ENCODE measurements at regions not wholly inside any gene's neighbourhood (a gene's known extent, or its start where the extent isn't known, plus 50 kb on each side); places are given as distances from the start of the nearest gene placed in this dataset.

DNA sequence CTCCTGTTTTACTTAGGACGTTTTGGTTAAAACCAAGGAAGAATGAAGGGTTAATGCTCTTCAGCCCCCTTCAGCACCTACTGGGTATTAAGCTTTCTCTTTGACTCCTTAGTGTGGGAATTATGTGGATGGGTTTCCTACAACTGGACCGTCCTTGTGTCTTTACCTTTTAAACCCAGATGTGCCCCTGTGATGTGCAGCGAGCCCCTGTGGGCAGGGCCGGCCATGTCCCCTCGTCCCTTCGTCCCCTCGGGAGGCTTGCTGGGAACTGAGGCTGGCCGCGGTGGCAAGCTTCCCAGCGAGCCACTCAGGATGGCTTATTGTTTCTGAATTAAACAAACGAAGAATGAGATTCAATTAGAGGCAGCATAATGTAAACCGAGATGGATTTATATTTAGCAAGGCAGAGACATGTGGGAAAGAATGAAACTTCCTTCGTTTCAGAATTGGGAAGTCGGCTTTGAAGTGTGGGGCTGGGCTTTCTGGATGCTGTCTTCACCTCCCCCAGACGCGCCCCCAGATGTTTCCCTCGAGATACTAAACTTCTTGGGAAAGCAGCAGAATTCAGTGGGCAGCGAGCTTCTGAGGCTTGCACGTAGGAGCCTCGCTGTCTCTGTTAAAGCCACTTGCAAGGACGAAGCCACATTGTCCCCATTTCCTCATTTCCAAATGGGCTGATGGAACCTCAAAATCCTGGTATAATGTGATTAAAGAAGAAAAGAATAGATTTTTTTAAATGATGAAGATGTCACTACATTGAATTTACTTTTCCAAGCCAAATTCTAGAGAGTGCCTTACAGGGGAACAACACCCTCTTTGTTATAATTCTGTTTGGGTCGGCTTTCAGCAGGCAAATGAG lies 146.0 kb downstream of the VAPA start:
- no peak for DNase-seq

DNA sequence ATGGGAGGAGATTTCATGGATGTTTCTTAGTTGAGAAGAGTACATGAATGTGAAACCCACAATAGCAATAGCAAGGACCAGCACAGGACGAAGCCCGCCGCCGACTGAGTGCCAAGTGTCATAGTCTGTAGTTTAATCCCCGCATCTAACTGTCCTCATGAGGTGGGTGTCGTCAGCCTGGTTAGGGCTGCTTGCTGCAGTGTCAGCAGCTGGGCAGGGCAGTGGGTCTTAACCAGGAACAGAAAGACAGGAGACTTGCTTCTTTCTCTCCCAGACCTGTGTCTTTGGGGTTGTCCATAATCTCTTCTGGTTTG lies 146.6 kb downstream of the VAPA start:
- DNase-seq, result no peak

DNA sequence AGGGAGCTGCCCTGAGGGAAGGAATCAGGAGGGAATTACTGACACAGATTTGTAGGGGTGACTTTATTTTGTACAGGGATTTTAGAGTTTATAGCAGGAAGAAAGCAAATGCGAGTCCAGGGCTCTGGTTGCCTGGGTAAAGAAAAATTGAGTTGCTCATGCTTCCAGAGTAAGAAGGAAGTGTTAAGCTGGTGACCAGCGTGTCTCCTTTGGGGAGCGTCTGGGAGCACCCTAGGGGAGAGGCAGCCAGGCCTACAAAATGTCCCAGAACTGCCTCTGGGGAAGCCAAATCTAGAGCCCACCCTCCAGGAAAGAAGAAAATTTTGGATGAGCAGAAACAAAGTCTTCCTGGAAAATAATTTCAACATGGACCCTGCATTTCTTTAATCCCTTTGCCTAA lies 147.0 kb downstream of the VAPA start:
- DNase-seq, result no peak

GRCh38 chr18:10061566-10062140 lies 147.8 kb downstream of the VAPA start:
- DNase-seq, result no peak

- no peak for DNase-seq
Observed at GRCh38 chr18:10062302-10063300, 148.8 kb downstream of the VAPA start.

DNA sequence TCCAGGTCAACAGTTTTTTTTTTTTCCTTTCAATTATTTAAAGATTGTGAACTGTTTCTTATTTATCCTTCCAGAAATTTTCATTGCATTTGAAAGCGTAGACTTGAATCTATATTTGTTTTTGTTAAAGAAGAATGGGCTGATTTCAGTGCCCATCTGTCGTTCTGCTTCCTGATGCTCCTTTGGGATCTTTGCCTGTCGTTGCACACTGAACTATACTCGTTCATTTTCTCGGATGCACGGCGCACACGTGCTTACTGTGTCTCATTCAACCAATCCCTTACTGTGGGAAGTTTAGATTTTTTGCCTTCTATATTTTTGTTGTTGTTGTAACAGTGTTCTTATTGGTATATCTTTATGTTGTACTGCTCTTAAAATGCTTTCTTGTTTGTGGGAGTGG lies 149.7 kb downstream of the VAPA start:
- peak; percentile 4 for DNase-seq

DNA sequence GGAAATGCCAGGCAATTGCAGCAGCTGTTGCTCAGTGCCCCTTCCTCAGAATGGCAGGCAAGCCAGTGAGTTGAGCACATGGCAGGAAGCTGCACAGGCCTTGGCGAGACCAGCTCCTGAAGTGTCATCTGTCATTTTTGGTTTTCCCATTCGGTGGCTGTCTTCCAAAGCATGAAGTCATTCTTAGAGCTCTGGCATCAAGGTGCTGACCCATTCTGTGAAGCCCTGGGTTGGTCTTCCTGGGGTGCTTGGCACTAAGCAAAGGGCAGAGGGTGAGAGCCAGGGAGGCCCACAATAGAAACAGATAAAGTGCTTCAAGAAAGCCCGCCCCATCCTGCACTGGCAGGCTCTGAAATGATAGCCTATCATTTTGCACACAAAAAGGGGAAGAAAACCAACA lies 150.5 kb downstream of the VAPA start:
- DNase-seq, result no peak

- DNase-seq, result no peak
Observed at GRCh38 chr18:10065296-10065695, 151.5 kb downstream of the VAPA start.

- DNase-seq, result no peak
Observed at GRCh38 chr18:10067670-10068659, 154.1 kb downstream of the VAPA start.

- no peak for DNase-seq
Observed at GRCh38 chr18:10068766-10069567, 155.2 kb downstream of the VAPA start.

- no peak for DNase-seq
Observed at GRCh38 chr18:10070561-10071000, 156.8 kb downstream of the VAPA start.

- no peak for DNase-seq
Observed at GRCh38 chr18:10072671-10073175, 158.9 kb downstream of the VAPA start.

GRCh38 chr18:10074110-10074509 lies 160.3 kb downstream of the VAPA start:
- no peak for DNase-seq

DNA sequence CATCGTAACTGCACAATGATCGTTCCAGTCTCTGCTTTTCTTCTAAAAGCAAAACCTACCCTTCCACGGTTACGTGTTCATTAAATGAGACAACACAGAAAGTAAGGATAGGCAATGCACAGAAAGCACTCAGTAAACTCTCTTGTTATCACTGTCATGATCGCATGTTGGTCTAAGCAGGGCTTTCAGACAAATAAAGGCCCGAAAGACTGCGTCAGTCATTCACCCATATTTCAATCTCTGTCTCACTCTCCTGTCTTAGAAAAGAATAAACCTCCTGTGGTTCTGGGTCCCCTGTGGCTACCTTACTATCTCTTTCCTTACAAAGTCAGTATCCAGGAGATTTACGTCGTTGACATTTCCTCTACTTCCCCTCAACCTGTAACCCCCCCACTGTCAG lies 160.9 kb downstream of the VAPA start:
- DNase-seq, result no peak

GRCh38 chr18:10076502-10077030 lies 162.8 kb downstream of the VAPA start:
- DNase-seq, result no peak

GRCh38 chr18:10077986-10078385 lies 164.2 kb downstream of the VAPA start:
- no peak for DNase-seq

DNA sequence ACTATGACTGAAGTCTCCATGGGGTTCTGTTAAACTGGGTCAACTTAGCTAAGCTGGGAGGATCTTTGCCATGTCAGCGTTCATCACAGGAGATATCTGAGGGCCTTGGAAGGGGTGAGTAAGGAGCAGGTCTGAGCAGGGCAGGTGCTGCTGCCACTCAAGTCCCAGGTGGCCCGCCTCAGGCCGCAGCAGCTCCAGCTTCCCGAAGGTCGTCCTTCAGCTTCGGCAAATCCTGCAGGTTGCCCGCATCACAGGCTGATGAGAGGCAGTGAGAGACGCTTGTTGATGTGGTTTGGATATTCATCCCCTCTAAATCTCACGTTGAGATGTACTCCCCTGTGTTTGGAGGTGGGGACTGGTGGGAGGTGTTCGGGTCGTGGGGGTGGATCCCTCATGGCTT lies 166.6 kb downstream of the VAPA start:
- DNase-seq, result no peak

DNA sequence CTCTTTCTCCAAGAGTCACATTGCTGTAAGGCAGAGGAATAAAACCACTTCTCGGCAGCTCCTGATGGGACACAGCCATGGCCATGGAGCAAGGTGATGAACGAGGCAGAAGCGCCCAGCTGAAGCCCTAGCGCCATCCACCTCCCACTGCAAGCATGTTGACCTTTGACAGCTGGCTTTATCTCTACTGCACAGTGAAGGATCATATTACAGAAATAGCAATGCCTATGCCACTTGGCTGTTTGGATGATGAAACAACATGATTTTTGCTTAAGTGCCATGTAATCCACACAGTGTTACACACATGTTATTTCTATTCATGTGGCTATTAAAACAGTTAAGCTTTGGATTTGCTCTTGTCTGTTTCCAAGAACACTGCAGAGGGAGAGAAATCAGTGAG lies 167.7 kb downstream of the VAPA start:
- DNase-seq, result no peak

DNA sequence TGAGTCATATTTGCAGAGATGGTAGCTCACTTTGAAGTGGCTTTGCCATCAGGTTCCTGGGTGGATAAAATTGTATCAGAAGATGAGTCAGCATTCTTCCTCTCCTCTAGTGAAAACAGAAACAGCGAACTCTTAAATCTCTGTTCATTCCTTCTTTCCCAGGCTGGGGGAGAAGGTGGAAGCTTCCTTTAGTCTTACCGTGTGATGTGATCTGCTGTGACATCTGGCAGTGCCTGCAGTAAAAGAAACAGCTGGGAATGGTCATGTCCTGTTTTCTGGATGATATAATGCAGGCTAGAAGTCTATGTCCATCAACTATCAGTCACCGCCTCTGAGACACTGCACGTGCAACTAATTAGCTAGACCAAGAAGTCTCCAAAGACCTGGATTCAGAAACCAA lies 171.6 kb downstream of the VAPA start:
- no peak for DNase-seq

- no peak for DNase-seq
Observed at GRCh38 chr18:10085876-10086275, 172.1 kb downstream of the VAPA start.
